CD4-positive, alpha-beta T cell treated with Interleukin-2 at 100 ng/mL for 4 hours (primary cell): ENCODE measurements at regions not wholly inside any gene's neighbourhood (a gene's known extent, or its start where the extent isn't known, plus 50 kb on each side); places are given as distances from the start of the nearest gene placed in this dataset.
"Not testable (repeated sequence)": the region's sequence is repeated elsewhere in the genome, so short reads cannot be mapped to it uniquely, and the experiment has no call there.

Experiments used
- DNase-seq: peaks from one replicate; pipeline ENCODE4 v3.0.0-alpha.2; 2020; ENCODE audit warnings: low spot score

DNA sequence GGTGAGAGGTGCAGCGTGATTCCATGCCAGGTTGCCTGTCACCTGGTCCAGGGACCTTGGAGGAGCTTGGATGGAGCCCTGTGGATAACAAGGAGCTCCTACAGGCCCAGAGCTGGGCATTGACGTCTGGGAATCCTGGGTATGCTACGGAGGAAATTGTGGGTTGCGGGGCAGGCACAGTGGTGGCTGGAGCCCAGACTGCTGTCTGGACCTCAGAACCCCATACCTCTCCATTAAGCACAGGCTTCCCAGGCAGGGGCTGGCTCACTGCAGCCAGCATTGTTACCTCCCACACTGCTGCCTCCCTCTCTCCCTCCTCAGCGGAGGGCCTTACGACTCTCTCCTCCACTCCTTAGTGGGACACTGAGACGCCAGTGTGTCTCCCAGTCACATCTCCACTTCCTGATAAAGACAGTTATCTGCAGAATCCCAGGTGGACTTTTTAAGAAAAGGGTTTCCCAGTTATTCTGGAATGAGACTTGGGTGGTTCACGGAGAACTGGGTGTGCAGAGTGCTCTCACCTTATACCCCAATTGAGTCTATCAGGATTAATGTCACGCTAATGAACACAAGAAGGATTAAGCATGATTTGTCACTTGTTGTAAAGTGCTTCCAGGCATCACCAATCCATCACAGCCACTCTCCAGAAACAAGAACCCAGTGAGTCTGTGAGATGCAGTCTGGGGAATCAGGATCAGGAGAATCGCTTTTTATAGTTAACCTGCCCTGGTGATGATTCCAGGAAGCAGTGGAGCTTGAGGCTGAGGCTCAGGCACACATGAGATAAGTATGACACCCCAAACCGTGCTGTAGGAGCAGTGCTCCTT, 309.4 kb downstream of the RPS24 start:
- DNase-seq: no peak

DNA sequence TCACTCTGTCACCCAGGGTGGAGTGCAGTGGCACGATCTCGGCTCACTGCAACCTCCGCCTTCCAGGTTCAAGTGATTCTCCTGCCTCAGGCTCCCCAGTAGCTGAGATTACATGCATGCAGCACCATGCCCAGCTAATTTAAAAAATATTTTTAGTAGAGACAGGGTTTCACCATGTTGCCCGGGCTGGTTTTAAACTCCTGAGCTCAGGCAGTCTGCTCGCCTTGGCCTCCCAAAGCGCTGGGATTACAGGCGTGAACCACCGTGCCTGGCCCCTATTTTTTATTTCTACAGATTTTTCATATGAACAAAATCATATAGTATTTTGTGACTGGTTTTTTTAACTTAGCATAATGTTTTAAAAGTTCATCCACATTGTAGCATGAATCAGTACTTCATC, 310.6 kb downstream of the RPS24 start:
- DNase-seq: not testable (repeated sequence)

DNA sequence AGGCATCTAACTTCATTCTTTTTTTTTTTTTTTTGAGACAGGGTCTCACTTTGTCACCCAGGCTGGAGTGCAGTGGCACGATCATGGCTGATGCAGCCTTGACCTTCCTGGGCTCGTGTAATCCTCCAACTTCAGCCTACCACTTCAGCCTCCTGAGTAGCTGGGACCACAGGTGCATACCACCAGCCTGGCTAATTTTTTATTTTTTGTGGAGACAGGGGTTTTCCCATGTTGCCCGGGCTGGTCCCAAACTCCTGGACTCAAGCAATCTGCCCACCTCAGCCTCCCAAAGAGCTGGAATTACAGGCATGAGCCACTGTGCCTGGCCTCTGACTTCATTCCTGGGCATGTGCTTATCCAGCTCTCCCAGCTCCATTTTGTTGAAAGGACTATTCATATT, 311.9 kb downstream of the RPS24 start:
- DNase-seq: not testable (repeated sequence)

DNA sequence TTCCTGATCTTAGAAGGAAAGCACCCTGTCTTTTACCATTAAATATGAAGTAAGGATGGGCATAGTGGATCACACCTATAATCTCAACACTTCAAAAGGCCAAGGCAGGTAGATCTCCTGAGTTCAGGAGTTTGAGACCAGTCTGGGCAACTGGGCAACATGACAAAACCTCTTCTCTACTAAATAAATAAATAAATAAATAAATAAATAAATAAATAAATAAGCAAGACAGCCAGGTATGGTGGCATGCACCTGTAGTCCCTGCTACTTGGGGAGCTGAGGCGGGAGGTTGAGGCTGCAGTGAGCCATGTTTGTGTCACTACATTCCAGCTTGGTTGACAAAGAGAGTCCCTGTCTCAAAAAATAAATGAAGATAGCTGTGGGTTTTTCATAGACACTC, 313.1 kb downstream of the RPS24 start:
- DNase-seq: no peak

DNA sequence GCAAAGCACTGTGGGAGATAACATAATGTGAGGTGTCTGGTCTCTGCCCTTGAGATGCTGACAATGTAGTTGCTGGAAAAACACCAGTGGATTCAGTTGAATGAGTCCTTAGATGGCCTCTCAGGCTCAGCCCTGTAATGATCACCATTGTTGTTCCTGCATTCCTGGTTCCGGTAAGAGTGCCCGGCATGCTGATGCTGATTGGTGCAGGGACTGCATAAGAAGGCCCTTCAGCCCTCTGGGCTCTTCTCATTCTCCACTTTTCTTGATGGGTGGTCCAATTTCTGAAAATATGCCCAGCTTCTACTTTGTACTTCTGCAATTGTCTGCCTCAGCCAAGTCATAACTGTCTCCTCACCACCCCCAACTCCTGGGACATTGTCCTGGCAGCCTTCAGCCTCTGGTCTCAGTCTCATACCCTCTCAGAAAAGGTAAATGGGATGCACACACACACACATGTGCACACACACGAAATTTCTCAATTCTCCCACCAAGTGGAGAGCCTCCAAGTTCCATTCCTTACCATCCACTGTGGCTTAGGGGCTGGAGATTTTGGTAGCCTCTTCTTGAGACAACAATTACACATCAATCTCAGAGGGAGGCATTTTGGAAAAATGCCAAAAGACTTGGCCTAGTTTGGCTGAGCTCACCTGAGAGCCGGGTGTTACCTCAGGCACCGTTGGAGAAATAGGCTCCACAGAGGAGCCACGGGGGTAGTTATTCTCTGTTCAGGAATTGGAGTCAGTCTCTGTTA, 314.9 kb downstream of the RPS24 start:
- DNase-seq: no peak

DNA sequence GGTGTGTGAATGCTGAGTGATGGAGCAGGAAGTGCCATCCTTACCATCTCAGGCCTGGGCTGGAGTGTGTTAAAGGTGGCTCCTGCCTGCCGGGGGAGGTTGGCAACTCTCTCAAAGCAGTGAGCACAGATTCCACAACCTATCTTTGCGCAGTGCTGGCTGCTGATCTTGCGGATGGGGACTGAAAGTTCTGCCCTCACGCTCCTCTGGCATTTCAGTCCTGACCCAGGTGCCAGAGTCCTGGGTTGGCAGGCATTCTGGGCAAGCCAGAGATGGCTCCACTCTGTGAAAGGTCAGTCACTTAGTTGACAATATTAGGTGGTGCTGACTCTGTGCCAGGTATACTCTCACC, 315.5 kb downstream of the RPS24 start:
- DNase-seq: no peak

DNA sequence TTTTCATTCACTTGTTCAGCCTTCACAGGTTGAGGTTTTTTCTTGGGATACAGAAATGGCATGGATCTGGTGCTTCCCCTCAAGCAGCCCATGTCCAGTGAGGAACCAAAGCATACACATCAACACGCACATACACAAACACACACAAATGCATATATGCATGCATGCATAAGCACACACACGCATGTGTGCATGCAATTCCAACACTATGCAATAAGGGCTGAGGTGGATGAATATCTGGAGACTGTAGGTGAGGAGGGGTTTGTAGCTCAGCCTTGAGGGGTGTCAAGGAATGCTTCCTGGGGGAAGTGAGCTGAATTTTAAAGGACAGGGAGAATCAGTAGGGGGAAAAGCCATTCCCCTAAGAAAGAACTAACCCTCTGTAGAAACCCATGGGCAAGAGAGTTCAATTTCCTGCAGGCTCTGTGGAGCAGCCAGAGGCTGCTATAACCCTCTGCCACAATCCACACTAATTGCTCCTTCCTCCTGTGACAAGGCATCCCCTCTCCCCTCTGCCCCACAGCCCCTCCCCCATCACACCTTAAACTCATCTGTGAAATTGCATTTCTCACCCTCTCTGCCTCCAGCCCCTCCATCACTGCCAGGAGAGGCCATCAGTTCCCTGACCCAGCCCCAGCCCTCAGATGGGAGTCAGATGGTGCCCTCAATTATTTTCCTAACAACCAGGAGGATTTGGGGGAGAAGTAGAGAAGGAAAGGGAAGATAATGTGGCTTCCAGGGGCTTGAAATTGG, 316.4 kb downstream of the RPS24 start:
- no peak for DNase-seq

DNA sequence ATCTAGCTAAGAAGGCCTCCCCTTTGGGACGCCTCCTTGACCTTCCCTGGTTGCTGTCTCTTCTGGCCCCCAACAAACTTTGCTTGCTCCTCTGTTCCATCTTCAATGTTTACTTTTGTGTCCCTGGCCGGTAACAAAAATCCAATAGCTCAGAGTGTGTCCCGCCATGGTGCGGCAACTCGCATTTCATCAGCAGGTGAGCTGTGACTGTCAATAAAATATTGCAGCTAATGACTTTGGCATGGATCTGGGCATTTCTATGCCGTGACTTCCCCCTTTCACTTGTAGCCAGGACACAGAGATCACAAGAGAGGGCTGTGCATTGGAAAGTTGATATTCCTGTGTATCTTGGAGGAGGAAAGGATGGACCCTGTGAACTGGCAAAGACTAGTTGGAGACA, 317.6 kb downstream of the RPS24 start:
- DNase-seq: no peak

DNA sequence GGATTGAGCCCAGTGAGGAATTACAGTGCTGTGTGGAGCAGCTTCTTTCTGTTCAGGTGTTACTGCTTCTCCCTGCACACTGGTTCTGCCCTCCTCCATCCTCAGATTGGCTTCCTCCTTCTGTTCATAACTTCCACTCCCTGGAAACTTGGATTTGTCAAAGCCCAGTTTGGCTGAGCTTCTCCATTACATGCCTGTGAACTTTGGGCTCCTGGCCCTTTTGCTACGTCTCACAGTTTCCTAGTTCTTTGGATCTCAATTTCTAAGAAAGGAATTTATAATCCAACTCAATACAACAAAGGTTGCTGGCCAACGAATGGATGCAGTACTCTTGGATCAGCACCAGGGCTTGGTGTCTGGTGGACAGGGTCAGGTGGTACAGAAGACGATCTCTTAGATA, 318.1 kb downstream of the RPS24 start:
- DNase-seq: no peak

DNA sequence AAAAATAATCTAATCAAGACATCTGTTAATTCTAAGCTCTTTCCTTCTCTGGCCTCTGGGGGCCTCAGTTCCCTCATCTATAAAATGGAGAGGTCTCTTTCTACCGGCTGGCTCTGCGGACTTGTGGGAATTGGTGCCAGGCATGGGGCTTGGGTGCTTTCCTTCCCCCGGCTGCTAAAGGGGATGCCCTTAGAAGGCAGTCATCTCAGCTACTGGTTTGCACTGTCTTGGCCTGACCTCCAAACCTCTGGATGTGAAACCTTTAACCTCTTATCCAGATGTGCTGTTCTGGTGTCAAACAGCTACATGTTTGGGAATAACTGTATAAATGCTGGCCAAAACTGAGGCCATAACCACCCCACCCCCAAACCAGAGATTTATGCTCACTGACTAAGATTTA, 320.0 kb downstream of the RPS24 start:
- no peak for DNase-seq

DNA sequence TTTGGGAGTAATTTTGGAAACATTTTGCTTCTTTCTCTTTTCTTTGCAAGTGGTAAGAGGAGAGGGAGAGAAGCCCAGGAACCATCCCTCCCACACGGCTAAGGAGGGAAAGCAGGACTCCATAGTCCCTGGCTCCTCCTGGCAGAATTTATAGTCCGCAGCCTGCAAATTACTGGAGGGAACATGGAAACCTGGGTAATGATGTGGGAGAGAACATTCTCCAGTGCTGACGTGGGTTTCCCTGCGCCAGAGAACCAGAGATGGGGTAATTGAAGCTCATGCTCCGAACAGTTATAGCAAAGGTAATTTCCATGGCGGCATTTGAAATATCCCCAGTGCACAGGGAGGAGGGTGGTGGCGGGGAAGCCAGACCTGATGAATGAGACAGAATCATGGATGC, 320.4 kb downstream of the RPS24 start:
- DNase-seq: no peak

DNA sequence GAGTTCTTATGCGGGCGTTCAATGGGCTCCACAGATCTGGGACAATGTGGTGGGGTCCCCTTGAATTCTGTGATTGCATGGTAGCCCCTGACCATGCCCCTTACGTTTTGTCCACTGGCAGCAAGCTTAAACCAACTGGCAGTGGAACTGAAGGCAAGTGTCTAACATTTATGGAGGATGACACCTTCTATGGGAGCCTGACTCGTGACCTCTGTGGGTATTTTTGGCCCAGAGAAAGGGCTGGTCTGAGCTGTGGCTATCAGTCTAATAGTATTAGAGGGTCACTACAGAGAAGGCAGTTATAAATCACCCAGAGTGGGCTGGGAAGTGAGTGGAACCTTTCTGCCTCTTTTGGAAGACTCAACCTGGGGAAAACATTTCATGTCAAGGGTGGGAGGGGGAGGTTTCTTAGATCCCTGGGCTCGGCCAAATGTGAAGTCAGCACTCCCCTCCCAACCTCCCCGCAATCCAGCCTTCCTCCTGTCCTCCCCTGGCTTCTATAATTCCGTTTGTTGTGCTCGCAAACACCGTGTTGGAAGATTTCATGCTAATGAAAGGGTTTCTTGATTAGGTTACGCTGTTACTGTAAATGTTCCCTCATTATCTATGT, 322.7 kb downstream of the RPS24 start:
- no peak for DNase-seq

DNA sequence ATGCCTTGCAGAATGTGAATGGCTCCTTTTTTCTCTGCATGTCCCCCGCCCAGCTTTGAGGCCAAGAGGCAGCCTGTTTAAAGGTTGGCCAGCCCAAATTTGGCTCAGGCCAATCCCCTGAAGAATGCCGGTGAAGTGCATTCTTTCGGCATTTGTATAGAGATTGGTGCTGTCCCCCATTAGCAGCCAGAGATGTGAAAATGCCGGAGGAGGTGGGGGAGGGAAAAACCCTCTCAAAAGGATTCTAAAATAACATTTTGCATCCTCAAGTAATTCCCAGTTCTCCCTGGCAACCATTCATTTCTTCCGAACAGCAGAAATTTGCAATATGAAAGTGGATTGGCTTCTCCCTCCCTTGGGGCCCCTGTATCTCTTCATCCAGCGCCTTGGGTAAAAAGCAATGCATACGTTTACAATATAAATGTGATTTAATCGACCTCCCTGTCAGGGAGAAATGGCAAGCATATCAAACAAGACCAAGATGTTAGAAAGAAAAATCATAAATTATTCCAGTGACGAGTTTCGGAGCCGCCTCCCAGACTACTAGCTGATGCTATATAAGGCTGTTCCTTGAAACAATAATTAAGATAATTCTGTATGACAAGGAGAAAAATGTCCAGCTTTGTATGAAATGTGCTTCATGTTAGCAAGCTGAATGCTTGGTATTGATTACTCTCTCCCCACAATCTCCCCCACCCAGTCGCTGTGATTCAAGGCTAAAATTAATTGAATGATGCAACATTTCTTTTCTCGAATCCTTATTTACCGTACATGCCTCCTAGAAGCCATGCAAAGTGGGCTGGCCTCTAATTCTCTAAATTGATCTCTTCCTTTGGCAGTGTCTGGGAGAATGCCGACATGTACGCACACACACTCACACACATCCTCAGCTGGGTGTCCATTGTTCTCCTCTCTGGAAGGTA, 323.7 kb downstream of the RPS24 start:
- no peak for DNase-seq

DNA sequence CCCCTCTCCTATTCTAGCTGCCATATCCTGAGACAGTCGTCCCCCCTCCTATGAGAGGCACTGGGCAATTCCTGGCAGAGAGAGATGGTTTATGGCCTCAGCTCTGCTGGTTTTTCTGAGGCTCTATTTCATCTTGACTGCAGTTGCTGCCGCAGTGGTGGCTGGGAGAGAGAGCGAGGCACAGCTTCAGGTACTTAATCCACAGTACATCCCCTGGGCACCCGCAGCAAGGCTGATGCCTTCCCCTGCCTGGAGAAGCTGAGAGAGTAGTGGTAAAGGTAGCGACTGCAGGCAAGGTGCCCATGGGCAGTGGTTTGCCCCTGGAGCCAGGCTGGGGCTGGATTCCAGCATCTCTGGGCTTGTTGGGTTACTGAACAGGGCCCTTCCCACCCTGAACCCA, 324.7 kb downstream of the RPS24 start:
- no peak for DNase-seq

DNA sequence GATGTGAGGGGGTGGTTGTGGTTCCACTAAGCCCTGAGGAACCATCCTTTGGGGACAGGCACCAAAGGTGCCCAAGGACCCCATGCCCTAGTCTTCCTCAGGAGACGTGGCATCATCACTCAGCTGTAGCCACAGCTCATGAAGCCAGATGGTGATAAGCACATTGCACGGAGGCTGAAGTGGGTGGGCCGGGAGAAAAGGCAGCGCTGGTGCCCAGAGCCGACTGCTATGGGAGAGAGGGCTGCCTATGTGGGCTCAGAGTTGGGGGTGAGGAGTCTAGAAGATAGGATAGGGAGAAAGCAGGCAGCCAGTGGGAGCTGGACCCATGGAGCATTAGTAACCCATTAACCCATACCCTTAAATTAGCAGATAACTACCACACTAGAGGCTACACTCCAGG, 325.3 kb downstream of the RPS24 start:
- no peak for DNase-seq

DNA sequence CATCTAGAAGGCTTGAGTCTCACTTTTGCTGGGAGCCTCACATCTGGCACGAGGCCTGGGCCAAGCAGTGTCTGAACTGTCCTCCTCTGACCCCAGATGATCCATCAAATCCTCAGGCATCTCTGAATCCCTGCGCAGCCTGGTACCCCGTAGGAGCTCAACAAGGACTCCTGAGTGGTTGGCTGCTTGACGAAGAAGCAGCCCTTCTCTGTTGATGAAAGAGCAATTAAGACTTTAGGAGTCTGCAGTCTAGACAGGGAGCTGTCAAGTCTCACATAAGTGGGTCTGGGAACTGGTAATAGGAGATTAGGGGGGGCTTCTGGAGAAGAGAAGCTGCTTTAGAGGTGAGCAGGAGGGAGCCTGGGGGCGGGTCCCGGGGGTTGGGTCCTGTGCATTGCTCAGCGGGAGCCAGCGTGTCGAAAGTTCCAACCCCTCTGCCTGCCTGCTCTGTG, 326.0 kb downstream of the RPS24 start:
- no peak for DNase-seq

DNA sequence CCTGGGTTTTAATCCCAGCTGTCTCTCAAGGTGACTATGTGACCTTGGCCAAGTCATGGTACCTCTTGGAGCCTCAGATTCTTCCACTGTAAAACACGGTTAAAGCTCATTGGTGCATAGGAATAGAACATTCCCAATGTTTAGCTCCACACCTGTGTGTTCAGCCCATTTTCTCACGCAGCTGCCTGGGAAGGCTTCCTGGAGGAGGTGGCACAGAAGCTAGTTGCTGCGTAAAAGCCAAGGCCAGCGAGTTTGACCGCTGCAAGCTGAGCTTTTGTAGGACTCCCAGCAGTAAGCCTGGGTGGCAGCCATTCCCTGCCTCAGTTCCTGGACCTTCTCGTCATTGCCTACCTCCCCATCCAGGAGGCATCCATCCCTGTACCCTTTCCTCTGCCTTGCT, 326.6 kb downstream of the RPS24 start:
- no peak for DNase-seq

DNA sequence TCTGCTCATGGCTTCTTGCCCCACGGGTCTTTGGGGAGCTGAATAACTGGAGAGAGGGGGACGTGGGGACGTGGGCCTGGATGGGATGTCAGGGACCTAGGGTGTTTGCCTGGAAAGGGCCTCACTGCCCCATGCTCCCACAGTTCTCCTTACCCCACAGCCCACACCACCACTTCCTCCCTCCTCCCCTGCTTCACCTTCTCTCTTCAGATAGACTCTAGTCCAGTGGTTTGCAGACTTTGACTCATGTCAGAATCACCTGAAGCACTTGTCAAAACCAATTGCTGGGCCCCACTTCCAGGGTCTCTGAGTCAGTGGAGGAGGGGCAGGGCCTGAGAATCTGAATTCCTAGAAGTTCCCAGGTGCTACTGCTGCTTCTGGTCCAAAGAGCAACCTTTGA, 327.4 kb downstream of the RPS24 start:
- DNase-seq: no peak

DNA sequence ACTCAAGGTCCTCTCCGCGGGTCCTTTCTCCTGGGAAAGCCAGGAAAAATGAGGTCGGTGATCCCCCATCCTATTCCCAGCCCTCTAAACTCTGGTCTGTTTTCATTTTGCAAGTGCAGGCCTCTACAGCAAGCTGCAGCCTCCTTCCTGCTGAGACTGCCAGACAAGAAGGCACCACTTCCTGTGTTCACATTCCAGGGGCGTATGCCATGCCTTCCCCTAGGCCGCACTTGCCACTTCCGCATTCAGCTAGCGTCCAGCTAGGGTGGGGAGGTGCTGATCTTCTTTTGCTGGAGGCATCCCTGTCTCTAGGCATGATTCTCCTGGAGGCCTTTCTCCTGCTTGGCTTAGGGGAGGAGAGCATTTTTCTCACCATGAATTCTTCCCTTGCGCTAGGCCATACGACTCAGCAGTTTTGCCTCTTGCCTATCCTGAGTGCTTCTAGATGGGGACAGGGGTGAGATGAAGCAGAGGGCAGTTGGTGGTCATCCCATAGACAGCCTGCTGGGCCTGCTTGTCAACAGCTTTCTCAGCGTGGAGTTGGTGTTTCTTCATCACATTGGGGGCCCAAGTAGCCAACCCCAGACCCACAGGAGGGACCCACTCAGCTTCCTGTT, 328.9 kb downstream of the RPS24 start:
- DNase-seq: no peak

DNA sequence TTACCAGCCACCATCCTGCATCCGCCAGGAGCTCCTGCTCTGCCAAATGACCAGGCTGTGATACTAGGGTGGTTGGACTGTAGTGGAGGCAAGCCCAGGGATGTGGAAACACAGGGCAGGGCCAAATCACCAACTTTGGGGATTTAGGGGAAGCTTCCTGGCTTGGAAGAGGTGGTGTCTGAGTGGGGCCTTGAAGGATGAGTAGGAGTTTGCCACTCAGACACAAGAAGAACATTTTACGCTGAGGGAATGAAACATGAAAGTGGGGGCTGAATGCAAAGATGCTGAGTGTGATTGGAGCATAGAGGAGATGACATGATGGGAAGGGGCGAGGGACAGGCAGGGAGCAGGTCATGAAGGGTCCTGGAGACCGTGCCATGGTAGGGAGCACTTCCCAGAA, 329.5 kb downstream of the RPS24 start:
- no peak for DNase-seq

DNA sequence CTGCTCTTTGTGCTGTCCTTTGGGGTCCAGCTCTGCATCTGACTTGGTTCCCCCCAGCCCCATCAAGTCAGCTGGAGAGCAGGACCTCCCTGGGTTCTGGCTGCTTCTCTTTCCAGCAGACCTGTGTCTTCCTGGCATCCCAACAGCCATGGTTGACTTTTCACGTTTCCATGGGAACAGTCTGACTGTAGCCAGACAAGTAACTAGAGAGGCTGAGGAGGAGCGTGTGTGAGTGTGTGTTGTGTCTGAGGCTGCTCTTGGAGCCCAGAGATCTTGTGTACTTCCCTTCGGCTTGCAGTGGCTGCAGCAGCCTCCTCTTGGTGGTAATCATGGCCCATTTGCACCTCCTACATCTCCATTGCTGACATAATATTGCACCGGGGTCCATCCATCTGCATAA, 332.0 kb downstream of the RPS24 start:
- DNase-seq: no peak
